H1 (cell line): ENCODE measurements at regions not wholly inside any gene's neighbourhood (a gene's known extent, or its start where the extent isn't known, plus 50 kb on each side); places are given as distances from the start of the nearest gene placed in this dataset.

ENCODE experiments used
- CTCF ChIA-PET: fragments of 300-600 bp; sonication (Branson Sonifier 250); formaldehyde crosslinking; loops from one replicate; lab custom pipeline; 2021; ENCODE audit not compliant: partially characterized antibody; lab: Charles Lee
- POLR2A ChIA-PET: fragments of 300-600 bp; sonication (Branson Sonifier 250); formaldehyde crosslinking; loops from one replicate; lab custom pipeline; 2021; ENCODE audit warnings: inconsistent platforms; ENCODE audit not compliant: partially characterized antibody; lab: Charles Lee
- DNase-seq, 2 experiments: peaks; one replicate each; pipeline versions ENCODE4 v3.0.0 to v3.0.0-alpha.2; 2010 to 2022; ENCODE audit warnings: low spot score in 2 of 2, low read depth in 1 of 2, mixed read lengths in 1 of 2
- FAIRE-seq: peaks from 2 replicates; lab custom pipeline; 2011; peaks lifted over from hg19 to GRCh38; lab: Jason Lieb, UNC
- H2AFZ ChIP-seq: 2 replicates; pipeline ENCODE4 v1.8.1; 2012; ENCODE audit warnings: low read length, inconsistent platforms
- H2AK5ac ChIP-seq: 2 replicates; pipeline ENCODE4 v1.6.1; 2013; ENCODE audit warnings: low read depth, low read length
- H2BK120ac ChIP-seq: replicated peaks from 2 replicates; pipeline ENCODE3; 2013; ENCODE audit warnings: low read depth, low read length, inconsistent platforms
- H2BK12ac ChIP-seq: 2 replicates; pipeline ENCODE4 v1.6.1; 2013; ENCODE audit warnings: low read depth, low read length
- H2BK15ac ChIP-seq: 2 replicates; pipeline ENCODE4 v1.6.1; 2013; ENCODE audit warnings: low read length
- H2BK20ac ChIP-seq: 2 replicates; pipeline ENCODE4 v1.6.1; 2013; ENCODE audit warnings: low read length
- H2BK5ac ChIP-seq: 2 replicates; pipeline ENCODE4 v1.6.1; 2013; ENCODE audit warnings: low read depth, low read length
- H3K14ac ChIP-seq: 2 replicates; pipeline ENCODE4 v1.6.1; 2013; ENCODE audit warnings: inconsistent platforms; ENCODE audit not compliant: insufficient read length
- H3K18ac ChIP-seq: 2 replicates; pipeline ENCODE4 v1.6.1; 2013; ENCODE audit warnings: low read length; ENCODE audit errors: extremely low read depth
- H3K23ac ChIP-seq: 2 replicates; pipeline ENCODE4 v1.6.1; 2013; ENCODE audit warnings: inconsistent platforms; ENCODE audit not compliant: insufficient read length
- H3K23me2 ChIP-seq: 2 replicates; pipeline ENCODE4 v1.6.1; 2013; ENCODE audit warnings: low read depth, low read length
- H3K27ac ChIP-seq: 2 replicates; pipeline ENCODE4 v1.6.1; 2011; ENCODE audit warnings: low read depth, low read length, inconsistent platforms
- H3K27me3 ChIP-seq, 4 experiments: replicated peaks in 1 of 4; 1 replicate in 1 of 4; 2 replicates in 3 of 4; pipeline versions ENCODE4 v1.6.1 to v1.8.1; 2011 to 2013; ENCODE audit warnings: low read length in 3 of 4, mild to moderate bottlenecking in 3 of 4, inconsistent platforms in 2 of 4, mixed read lengths in 2 of 4, moderate library complexity in 1 of 4; ENCODE audit not compliant: control insufficient read depth in 3 of 4, insufficient read depth in 3 of 4; ENCODE audit errors: extremely low read depth in 1 of 4
- H3K36me3 ChIP-seq, 4 experiments: 2 replicates each; pipeline versions ENCODE4 v1.6.1 to v1.8.1; 2011 to 2013; ENCODE audit warnings: mild to moderate bottlenecking in 4 of 4, low read length in 3 of 4, moderate library complexity in 2 of 4, control low read depth in 1 of 4, inconsistent platforms in 1 of 4; ENCODE audit not compliant: insufficient read depth in 4 of 4, control insufficient read depth in 2 of 4
- H3K4ac ChIP-seq: replicated peaks from 2 replicates; pipeline ENCODE3; 2013; ENCODE audit warnings: low read length, low read depth, mixed read lengths, inconsistent platforms; ENCODE audit not compliant: insufficient read length
- H3K4me1 ChIP-seq, 4 experiments: replicated peaks in 1 of 4; 1 replicate in 1 of 4; 2 replicates in 3 of 4; pipeline versions ENCODE4 v1.6.1 to v1.8.1; 2011 to 2013; ENCODE audit warnings: low read length in 3 of 4, inconsistent platforms in 2 of 4, mixed read lengths in 1 of 4; ENCODE audit not compliant: insufficient read depth in 4 of 4, control insufficient read depth in 3 of 4
- H3K4me2 ChIP-seq, 2 experiments: 2 replicates each; pipeline versions ENCODE4 v1.6.1 to v1.8.1; 2011 to 2013; ENCODE audit warnings: low read depth in 2 of 2, low read length in 2 of 2, control low read depth in 1 of 2, inconsistent platforms in 1 of 2, mild to moderate bottlenecking in 1 of 2; ENCODE audit not compliant: insufficient read depth in 1 of 2
- H3K4me3 ChIP-seq, 4 experiments: fragments of 200-600, 300-600 bp in 1 of 4; sonication (generic), shearing (Covaris generic), sonication (Bioruptor Twin) in 1 of 4; 2 replicates each; pipeline versions ENCODE4 v1.5.1 to v1.8.1; 2011 to 2016; ENCODE audit warnings: low read length in 4 of 4, low read depth in 3 of 4, control low read depth in 2 of 4, inconsistent platforms in 2 of 4, mild to moderate bottlenecking in 2 of 4, mixed read lengths in 1 of 4, moderate library complexity in 1 of 4; ENCODE audit not compliant: insufficient read depth in 2 of 4; ENCODE audit errors: extremely low read depth in 1 of 4
- H3K56ac ChIP-seq: replicated peaks from 2 replicates; pipeline ENCODE3; 2013; ENCODE audit warnings: low read depth, mild to moderate bottlenecking, mixed read lengths, low read length, inconsistent platforms; ENCODE audit not compliant: insufficient read length
- H3K79me1 ChIP-seq: 2 replicates; pipeline ENCODE4 v1.6.1; 2013; ENCODE audit warnings: low read depth, low read length, control low read depth
- H3K79me2 ChIP-seq, 2 experiments: 2 replicates each; pipeline versions ENCODE4 v1.6.1 to v1.8.1; 2012 to 2013; ENCODE audit warnings: low read length in 2 of 2, mild to moderate bottlenecking in 2 of 2, inconsistent platforms in 1 of 2; ENCODE audit not compliant: insufficient read depth in 2 of 2, control insufficient read depth in 1 of 2
- H3K9ac ChIP-seq, 4 experiments: replicated peaks in 1 of 4; 1 replicate in 1 of 4; 2 replicates in 3 of 4; pipeline versions ENCODE4 v1.6.1 to v1.8.1; 2011 to 2013; ENCODE audit warnings: low read depth in 3 of 4, low read length in 3 of 4, control low read depth in 2 of 4, mild to moderate bottlenecking in 2 of 4, moderate library complexity in 2 of 4, inconsistent platforms in 1 of 4; ENCODE audit errors: extremely low read depth in 1 of 4
- H3K9me3 ChIP-seq, 2 experiments: 2 replicates each; pipeline versions ENCODE4 v1.6.1 to v1.8.1; 2012 to 2013; ENCODE audit warnings: mild to moderate bottlenecking in 2 of 2, moderate library complexity in 2 of 2, control low read depth in 1 of 2, inconsistent platforms in 1 of 2, low read depth in 1 of 2, low read length in 1 of 2, mixed read lengths in 1 of 2; ENCODE audit not compliant: insufficient read depth in 2 of 2
- H4K20me1 ChIP-seq, 2 experiments: replicated peaks in 1 of 2; 2 replicates each; pipeline versions ENCODE3 to v1.8.1; 2011 to 2013; ENCODE audit warnings: inconsistent platforms in 2 of 2, low read length in 2 of 2, mild to moderate bottlenecking in 1 of 2; ENCODE audit not compliant: insufficient read depth in 2 of 2, control insufficient read depth in 1 of 2
- H4K5ac ChIP-seq: 2 replicates; pipeline ENCODE4 v1.6.1; 2013; ENCODE audit warnings: low read length, low read depth, mixed read lengths, inconsistent platforms; ENCODE audit not compliant: insufficient read length
- H4K8ac ChIP-seq: 2 replicates; pipeline ENCODE4 v1.8.0; 2013; ENCODE audit warnings: mild to moderate bottlenecking, moderate library complexity, low read length, inconsistent platforms; ENCODE audit not compliant: insufficient read depth; ENCODE audit errors: extremely low read depth
- H4K91ac ChIP-seq: replicated peaks from 2 replicates; pipeline ENCODE3; 2013; ENCODE audit warnings: low read length, mixed read lengths, inconsistent platforms; ENCODE audit not compliant: insufficient read length
- BRCA1 ChIP-seq: IDR thresholded peaks from 2 replicates; pipeline ENCODE4 v1.6.1; 2012; ENCODE audit warnings: low read depth, low read length, improper control_type of control experiment
- GABPA ChIP-seq: IDR thresholded peaks from 2 replicates; pipeline ENCODE4 v1.6.1; 2011; ENCODE audit warnings: mild to moderate bottlenecking, low read length, moderate library complexity, borderline replicate concordance; ENCODE audit not compliant: insufficient read depth
- SIN3A ChIP-seq, 2 experiments: IDR thresholded peaks in 1 of 2; conservative IDR thresholded peaks in 1 of 2; 2 replicates each; pipeline ENCODE4 v1.6.1; 2011 to 2012; ENCODE audit warnings: low read length in 2 of 2, improper control_type of control experiment in 1 of 2, low read depth in 1 of 2, mild to moderate bottlenecking in 1 of 2
- SP1 ChIP-seq: IDR thresholded peaks from 2 replicates; pipeline ENCODE4 v1.6.1; 2011; ENCODE audit warnings: low read depth, low read length
- SP2 ChIP-seq: IDR thresholded peaks from 2 replicates; pipeline ENCODE4 v1.6.1; 2012; ENCODE audit warnings: mild to moderate bottlenecking, low read length, inconsistent platforms
- WGBS, 2 experiments: shearing (Covaris generic) in 1 of 2; methylation state at CpG; one replicate each; pipeline versions ENCODE4 v1.1.6 to v1.1.7; 2013 to 2015; ENCODE audit warnings: low lambda C conversion rate in 2 of 2, mixed read lengths in 2 of 2, inconsistent platforms in 1 of 2, low coverage in 1 of 2, missing lambda C conversion rate in 1 of 2; ENCODE audit not compliant: insufficient replicate concordance in 2 of 2, insufficient coverage in 1 of 2, insufficient read length in 1 of 2; ENCODE audit errors: extremely low coverage in 1 of 2, missing lambda C conversion rate in 1 of 2; 5-methylcytosine and 5-hydroxymethylcytosine counted together

DNA sequence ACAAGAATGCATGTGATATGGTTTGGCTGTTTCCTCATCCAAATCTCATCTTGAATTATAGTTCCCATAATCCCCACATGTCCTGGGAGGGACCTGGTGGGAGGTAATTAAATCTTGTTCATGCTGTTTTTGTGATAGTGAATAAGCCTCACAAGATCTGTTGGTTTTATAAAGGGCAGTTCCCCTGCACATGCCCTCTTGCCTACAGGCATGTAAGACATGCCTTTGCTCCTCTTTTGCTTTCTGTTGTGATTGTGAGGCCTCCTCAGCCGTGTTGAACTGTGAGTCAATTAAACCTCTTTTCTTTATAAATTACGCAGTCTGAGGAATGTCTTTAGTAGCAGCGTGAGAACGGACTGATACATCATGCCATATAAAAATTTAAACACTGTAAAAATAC lies 1537.0 kb downstream of the OTOL1 start:
- TF ChIP-seq SP2 (no peak), GABPA (no peak), BRCA1 (no peak), SP1 (no peak), SIN3A (conservative IDR thresholded peaks at IDR 0.05 in 1 of 2, IDR thresholded peaks at IDR 0.05 in 1 of 2; ENCODE audit: low read depth in 1 of 2, low read length in 2 of 2) (no peak)
- no peaks in the 10 kb centered on the region for H4K20me1 ChIP-seq
- H3K4me1 ChIP-seq, result peaks cover 0 to 2% (median 0%) of the 10 kb centered on the region in 4 experiments; a peak in 1 of 7 replicates
- H3K14ac ChIP-seq, result no peak overlapping the region
- no peak overlapping the region for H2AK5ac ChIP-seq
- 72% methylated on average over 4 of the region's 4 CpGs; no CpG with 5 or more reads in 1 of the 2 experiments for WGBS, 2 experiments
- H2AFZ ChIP-seq, result no peak overlapping the region
- no peak overlapping the region for H2BK15ac ChIP-seq
- H2BK20ac ChIP-seq, result no peak overlapping the region
- no peak overlapping the region for H3K27ac ChIP-seq
- no peaks in the 10 kb centered on the region for H3K27me3 ChIP-seq
- DNase-seq, result no peak
- no peak overlapping the region for H3K4ac ChIP-seq
- no peak overlapping the region for H3K4me3 ChIP-seq
- no peak for FAIRE-seq
- H4K91ac ChIP-seq, result no peak overlapping the region
- ChIA-PET CTCF (interaction anchor here (0.6 kb wide), 1 partner anchor 35 kb away, joined by 3 read pairs; no protein-coding TSS in a partner anchor), POLR2A (no interaction called here)
- H3K36me3 ChIP-seq, result no peaks in the 10 kb centered on the region
- H3K79me1 ChIP-seq, result no peaks in the 10 kb centered on the region
- no peak overlapping the region for H3K4me2 ChIP-seq
- no peak overlapping the region for H3K9ac ChIP-seq
- no peak overlapping the region for H4K5ac ChIP-seq
- H3K23me2 ChIP-seq, result no peaks in the 10 kb centered on the region
- no peaks in the 10 kb centered on the region for H3K79me2 ChIP-seq
- H3K56ac ChIP-seq, result no peak overlapping the region
- no peak overlapping the region for H3K18ac ChIP-seq
- no peak overlapping the region for H2BK12ac ChIP-seq
- no peaks in the 10 kb centered on the region for H3K9me3 ChIP-seq
- H2BK5ac ChIP-seq, result no peak overlapping the region
- H2BK120ac ChIP-seq, result no peak overlapping the region
- H4K8ac ChIP-seq, result no peak overlapping the region
- no peak overlapping the region for H3K23ac ChIP-seq
